T follicular helper cell (primary cell): ENCODE measurements at regions not wholly inside any gene's neighbourhood (a gene's known extent, or its start where the extent isn't known, plus 50 kb on each side); places are given as distances from the start of the nearest gene placed in this dataset.
"Not testable (repeated sequence)": the region's sequence is repeated elsewhere in the genome, so short reads cannot be mapped to it uniquely, and the experiment has no call there.

Source experiments
- DNase-seq: peaks from one replicate; pipeline ENCODE4 v3.0.0-alpha.2; 2020; ENCODE audit warnings: low read depth

DNA sequence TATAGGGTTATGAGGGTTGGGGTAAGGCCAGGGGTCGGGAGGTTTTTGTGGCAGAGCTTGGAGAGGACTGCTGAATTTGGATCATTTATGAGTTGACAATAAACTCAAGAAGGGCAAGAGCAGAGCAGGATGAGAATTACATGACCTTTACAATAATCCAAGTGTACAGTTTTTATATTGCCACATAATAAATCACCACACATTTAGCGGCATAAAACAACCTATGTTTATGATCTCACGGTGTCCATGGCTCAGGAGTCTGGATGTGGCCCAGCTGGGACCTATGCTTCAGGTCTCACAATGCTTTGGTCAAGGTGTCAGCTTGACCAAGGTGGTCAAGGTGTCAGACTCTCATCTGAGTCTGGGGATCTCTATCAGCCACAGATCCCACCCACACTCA, 118.3 kb upstream of the WSCD1 start:
- no peak for DNase-seq

DNA sequence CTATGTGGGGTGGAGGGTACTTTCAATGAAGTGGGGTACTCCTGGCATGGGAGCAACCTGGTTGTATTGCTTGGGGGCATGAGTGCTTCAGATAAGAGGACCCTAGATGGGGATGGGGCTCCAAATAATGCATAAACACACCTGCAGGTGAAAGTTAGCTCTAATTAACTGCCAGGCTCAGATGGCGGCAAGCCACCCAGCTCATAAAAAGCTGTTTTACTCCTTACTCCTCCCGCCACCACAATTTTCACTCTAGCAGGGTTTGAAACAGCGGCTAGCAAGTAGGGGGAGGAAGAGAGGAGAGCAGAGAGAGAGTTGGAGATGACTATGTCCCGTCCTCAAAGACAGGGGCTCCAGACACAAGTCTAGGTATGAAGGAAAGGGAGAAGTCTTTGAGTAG, 117.7 kb upstream of the WSCD1 start:
- no peak for DNase-seq

DNA sequence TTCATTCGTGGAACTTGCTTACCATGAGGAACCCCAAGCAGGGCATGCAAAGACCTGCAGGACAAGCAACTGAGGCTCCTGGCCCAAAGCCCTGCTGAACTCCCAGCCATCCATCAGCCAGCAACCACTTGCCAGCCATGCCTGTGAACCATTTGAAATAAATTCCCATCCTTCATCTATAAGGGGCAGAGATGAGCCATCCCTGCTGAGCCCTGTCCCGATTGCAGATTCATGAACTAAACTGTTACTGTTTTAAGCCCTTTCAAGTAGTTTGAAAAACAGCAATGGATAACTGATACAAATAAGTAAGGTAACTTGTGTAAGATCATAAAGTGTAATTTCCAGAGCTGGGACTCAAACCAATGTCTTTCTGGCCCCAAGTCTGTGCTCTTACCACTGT, 114.4 kb upstream of the WSCD1 start:
- DNase-seq, result no peak

DNA sequence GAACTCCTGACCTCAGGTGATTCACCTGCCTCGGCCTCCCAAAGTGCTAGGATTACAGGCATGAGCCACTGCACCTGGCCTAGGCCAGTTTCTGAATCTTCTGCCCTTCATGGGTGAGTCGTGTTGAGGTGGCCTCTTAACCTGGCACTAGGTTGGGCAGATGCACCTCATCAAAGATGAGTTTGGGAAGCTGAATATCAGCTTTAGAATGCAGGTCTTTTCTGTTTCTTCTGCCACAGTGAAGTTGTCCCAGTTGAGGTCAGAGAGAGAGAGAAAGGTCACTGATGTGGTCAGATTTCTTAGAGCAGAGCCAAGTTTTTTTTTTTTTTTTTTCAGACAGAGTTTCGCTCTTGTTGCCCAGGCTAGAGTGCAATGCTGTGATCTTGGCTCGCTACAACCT, 111.3 kb upstream of the WSCD1 start:
- DNase-seq, result no peak

DNA sequence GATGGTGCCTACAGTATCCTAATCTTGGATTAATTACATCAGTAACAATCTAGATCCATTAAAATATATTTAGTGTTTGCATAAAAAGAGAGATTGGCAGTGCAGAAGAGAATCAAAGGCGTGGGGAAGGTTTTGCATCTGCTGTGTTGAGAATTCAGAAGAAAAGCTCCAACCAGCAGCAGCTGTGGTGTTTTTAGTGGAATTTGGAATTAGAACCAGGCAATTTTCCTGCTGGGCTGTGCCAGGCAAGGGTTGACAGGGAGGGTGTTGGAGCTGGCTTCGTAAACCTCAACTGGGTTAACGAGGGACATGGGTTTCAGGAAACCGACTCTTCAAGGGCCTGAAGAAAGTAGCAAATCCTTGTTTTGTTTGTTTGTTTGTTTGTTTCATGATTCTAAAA, 107.8 kb upstream of the WSCD1 start:
- no peak for DNase-seq

DNA sequence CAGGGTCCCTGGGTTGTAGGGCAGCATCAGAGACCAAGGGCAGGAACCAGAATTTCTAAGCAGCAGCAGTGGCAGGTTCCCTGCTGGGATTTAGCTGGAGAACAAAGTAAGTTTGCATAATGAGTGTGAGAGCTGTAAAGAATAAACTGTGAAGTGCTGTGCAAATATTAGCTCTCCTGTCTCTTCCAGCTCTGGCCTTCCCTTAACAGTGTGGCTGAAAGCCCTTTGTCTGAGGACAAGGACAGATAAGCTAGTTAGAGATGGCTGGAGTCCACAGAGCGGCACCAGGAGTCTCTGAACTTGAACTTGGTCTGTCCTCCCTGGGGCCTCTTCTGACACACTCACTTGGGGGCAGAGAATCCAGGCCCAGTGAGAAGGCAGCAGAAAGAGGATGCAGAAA, 98.2 kb upstream of the WSCD1 start:
- no peak for DNase-seq

DNA sequence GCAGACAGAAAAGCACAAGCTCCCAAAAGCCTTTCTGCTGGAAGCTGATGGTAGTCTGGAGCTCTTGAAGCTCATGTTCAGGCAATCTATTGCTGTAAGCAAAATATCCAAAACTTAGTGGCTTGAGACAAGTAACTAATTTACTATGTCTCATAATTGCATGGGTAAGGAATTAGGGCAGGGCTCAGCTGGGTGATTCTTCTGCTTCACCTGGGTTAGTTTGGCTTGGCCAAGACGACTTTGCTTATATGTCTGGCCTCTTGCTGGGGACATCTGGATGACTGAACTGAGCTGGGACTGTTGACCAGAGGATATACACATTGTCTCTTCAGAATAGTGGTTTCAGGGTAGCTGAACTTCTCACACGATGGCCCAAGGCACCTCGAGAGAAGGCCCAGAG, 96.8 kb upstream of the WSCD1 start:
- no peak for DNase-seq

DNA sequence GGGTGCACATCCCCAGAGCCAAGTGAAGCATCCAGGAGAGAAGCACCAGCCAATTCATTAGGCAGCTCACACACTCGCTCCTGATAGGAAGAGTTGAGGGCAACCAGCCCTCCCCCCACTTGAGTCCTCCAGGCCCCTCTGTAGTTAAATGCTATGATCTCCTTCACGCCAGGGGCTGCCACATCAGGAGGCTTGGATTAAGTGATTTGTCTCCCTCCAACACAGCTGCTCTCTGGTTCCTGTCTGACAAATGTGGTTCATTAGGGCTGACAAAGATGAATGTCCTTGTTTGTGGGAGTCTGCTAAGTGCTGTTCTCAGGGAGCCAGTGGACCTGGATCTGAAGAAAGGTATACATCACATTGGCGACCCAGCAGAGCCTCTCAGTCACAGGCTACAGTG, 94.5 kb upstream of the WSCD1 start:
- DNase-seq, result no peak

DNA sequence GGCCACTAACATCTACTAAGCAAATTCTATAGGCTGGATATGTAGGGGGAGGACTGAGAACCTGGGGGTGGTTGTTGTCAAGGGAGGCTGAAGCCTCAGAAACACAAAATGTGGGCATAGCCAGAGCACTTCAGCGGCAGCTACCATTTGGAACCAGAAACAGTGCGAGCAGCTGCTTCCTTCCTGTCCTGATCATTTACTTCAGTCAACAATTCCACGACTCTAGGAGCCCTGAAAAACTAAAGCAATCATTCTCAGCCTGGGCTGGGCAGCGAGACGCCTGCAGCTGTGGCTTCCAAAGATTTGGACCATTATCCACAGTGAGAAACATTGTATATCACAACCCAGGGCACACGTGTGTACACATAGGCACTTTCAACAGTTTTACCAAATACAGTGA, 93.9 kb upstream of the WSCD1 start:
- DNase-seq, result no peak

DNA sequence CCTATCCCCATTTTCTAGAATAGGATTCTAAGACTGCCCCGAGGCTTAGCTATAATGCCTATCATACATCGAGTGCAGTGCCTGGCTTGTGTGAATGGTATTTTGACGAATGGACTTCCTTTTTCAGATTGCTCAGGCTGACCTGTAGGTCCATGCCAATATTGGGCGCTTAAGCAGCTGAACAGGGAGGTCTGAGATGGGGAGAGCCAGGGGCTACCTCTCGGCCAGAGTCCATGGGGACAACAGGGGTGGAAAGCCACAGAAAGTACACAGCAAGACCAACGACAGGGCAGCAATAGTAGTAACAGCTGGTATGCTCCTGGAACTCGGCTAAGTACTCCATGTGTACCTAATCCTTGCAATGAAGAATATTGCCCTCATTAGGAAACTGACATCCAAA, 91.7 kb upstream of the WSCD1 start:
- DNase-seq, result no peak

DNA sequence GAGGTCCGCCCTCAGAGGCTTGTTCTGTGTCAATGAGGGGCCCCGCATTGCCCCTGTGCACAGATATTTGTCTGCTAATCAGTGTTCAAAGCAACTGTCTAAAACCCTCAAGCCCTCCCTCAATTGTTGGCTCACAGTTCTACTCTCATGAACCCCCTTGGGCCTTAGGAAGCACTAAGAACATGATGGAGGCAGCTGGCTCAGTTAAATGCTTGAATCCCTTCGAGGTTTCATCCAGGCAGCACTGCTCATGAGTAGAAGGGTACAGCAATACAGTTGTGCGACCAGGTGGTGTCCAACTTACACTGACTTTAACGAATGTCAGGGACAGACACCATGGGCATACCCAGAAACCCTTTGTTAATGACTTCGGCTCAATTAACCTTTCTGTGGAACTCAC, 89.2 kb upstream of the WSCD1 start:
- DNase-seq, result no peak

DNA sequence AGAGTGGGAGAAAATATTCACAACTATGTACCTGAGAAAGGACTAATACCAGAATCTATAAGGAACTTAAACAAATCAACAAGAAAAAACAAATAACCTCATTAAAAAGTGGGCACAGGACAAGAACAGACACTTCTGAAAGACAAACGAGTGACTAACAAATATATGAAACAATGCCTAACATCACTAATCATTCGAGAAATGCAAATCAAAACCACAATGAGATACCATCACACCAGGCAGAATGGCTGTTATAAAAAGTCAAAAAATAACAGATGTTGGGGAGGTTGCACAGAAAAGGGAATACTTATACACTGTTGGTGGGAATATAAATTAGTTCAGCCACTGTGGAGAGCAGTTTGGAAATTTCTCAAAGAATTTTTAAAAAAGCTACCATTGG, 83.5 kb upstream of the WSCD1 start:
- no peak for DNase-seq

DNA sequence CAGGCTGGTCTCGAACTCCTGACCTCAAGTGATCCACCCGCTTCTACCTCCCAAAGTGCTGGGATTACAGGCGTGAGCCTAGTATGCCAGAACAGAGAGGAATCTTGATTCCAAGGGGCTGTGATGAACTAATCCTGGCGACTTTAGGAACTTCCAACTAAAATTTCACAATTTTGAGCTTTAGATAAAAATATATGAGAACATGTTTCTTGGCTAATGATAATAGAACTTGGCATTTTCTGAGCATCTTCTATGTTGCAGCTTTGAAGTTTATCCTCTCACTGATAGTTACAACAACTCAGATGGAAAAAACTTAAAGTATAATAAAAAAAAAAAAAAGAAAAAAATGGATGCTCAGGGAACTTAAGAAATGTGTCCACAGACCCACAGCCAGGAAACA, 69.8 kb upstream of the WSCD1 start:
- DNase-seq, result no peak

DNA sequence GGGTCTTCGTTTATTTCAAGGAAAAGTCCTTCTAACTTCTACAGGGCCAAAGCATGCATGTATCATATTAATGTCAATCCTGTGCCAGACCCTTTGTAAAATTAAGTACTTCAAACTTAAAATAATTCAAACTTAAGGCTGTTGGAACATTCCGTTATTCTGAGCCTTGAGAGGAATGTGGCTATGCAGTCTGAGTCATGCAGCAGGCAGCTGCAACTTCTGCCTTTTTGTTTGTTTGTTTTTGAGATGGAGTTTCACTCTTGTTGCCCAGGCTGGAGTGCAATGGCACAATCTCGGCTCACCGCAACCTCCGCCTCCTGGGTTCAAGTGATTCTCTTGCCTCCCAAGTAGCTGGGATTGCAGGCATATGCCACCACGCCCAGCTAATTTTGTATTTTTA, 67.0 kb upstream of the WSCD1 start:
- not testable (repeated sequence) for DNase-seq

DNA sequence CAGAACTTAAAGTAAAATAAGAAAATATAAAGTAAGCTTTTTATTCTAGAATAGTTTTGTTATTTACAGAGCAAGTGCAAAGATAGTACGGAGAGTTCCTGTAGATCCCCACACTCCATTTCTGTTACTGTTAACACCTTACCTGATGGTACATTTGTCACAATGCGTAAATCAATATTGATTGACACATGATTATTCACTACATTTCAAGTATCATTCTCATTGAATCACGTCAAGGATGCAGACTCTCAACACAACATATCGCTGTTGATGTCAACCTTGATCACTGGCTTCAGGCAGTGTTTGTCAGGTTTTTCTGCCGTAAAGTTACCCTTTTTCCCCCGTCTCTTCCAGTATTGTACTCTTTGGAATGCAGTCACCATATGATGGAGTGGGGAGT, 64.2 kb upstream of the WSCD1 start:
- DNase-seq, result no peak

DNA sequence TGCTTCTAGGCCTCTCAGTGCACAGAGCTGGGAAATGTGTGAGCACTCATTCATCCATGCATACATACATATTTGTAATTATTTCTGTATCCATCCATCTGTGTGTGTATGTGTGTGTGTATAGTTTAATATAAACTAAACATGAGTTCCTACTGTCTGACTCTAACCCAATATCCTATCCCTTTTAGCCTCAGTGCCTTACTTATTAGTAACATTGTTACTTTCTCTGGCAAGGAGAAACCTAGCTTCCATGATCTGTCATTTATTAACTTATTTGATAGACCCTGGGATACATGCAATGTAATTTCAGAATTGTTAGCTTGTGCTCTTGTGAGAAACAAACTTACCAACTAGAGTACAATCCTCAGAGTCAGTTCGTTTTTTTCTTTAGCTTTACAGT, 59.0 kb upstream of the WSCD1 start:
- DNase-seq, result no peak

DNA sequence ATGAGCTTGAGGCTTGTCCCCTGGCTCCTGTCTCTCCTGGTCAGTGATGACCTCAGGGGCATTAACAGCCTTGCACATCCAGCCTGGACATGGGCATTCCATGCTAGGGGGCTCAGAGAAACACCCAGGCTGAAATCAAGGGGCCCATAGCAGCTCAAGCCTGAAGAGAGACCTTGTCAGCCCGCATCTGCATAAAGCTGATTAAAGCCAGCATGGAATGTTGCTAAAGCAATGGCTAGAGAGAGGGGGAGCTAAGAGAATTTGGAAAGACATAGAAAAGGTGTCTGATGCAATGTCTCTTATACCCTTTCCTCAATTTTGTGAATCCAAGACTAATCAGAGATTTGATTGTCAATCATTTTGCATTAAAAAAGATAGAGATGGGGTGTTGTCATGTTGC, 51.4 kb upstream of the WSCD1 start:
- no peak for DNase-seq

DNA sequence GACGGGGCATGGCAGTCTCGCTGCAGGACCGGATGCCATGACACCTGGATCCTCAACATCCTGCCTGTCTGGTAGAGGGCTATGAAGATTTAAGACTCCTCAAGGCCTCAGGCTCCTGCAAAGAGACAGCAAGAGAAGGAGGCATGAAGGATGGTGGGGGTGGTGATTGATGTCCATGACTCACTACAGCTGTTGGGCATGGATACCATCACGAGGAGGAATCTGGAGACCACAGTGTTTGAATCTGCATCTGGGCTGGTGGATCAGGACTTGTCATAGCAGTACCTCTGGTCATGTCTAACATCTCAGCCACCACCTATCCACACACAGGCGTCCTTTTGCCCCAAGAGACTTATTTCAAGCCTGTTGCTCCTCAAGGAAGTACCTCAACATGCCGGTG, 50.2 kb upstream of the WSCD1 start:
- no peak for DNase-seq

DNA sequence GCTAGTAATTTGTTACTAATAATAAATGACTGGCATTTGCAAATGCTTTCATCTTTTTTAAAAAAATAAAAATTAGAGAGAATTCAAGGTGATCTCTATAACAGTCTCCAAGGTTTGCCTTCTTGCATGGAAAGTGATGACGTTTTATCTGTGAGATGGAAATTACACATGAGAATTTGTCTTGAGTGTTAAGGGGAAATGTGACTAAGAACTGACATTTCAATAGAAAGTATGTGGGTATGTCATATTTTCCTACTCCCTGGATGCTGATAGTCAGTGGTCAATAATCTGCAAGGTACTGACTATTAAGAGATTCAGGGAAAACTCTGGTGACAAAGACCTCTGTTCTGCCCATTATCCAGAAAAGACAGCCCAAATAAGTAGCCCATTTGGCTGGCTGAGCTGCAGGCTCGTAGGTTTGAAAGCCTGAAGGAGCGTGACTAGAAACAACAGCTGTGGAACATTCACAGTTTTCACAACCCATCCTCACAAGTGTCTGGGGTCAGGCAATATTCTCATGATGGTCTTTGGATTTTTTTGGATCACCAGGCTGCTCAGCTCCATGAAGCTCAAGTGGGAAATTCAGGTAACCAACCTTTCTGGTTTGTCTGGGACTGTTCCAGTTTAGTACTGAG, 49.7 kb upstream of the WSCD1 start:
- no peak for DNase-seq
